SK-N-SH (cell line): ENCODE measurements at regions not wholly inside any gene's neighbourhood (a gene's known extent, or its start where the extent isn't known, plus 50 kb on each side); places are given as distances from the start of the nearest gene placed in this dataset.

ENCODE experiments used
- CTCF ChIA-PET: fragments of 300-600, 350-600 bp; formaldehyde crosslinking; extraction: SDS; loops from one replicate; lab custom pipeline; 2021; lab: Yijun Ruan, JAX
- POLR2A ChIA-PET: fragments of 350-600 bp; sonication (Branson Sonifier 250); formaldehyde crosslinking; extraction: SDS; loops from one replicate; lab custom pipeline; 2020; ENCODE audit warnings: antibody characterized with exemption, inconsistent platforms; lab: Yijun Ruan, JAX
- DNase-seq: peaks from one replicate; pipeline ENCODE4 v3.0.0; 2012
- H2AFZ ChIP-seq: fragments of 200-600 bp; sonication (generic); 2 replicates; pipeline ENCODE4 v1.8.1; 2016; ENCODE audit warnings: antibody characterized with exemption, mild to moderate bottlenecking, low read depth
- H3F3A ChIP-seq: fragments of 200-600 bp; sonication (generic); replicated peaks from 2 replicates; pipeline ENCODE3; 2016; ENCODE audit warnings: antibody characterized with exemption, mild to moderate bottlenecking; ENCODE audit not compliant: insufficient read depth
- H3K27ac ChIP-seq, 2 experiments: fragments of 200-500 bp in 1 of 2; fragments of 200-600 bp in 1 of 2; sonication (Bioruptor generic) in 1 of 2; sonication (generic), shearing (Covaris generic) in 1 of 2; 2 replicates each; pipeline versions ENCODE4 v1.5.1 to v1.6.1; 2014 to 2016; ENCODE audit warnings: low read depth in 2 of 2, inconsistent platforms in 1 of 2, low read length in 1 of 2, mild to moderate bottlenecking in 1 of 2, mixed read lengths in 1 of 2
- H3K27me3 ChIP-seq: fragments of 200-600 bp; sonication (generic), shearing (Covaris generic); 2 replicates; pipeline ENCODE4 v1.6.1; 2016; ENCODE audit warnings: mixed run types; ENCODE audit not compliant: insufficient read depth
- H3K36me3 ChIP-seq, 2 experiments: fragments of 200-500 bp in 1 of 2; fragments of 200-600 bp in 1 of 2; sonication (Bioruptor generic) in 1 of 2; sonication (generic) in 1 of 2; replicated peaks in 1 of 2; 2 replicates each; pipeline versions ENCODE3 to v1.5.1; 2014 to 2016; ENCODE audit warnings: low read length in 1 of 2, mild to moderate bottlenecking in 1 of 2; ENCODE audit not compliant: insufficient read depth in 2 of 2, control insufficient read depth in 1 of 2
- H3K4me1 ChIP-seq, 2 experiments: fragments of 200-500 bp in 1 of 2; fragments of 200-600 bp in 1 of 2; sonication (Bioruptor generic) in 1 of 2; sonication (generic), shearing (Covaris generic) in 1 of 2; 2 replicates each; pipeline versions ENCODE4 v1.5.1 to v1.6.1; 2014 to 2016; ENCODE audit warnings: low read depth in 1 of 2, low read length in 1 of 2, mixed run types in 1 of 2; ENCODE audit not compliant: insufficient read depth in 2 of 2, control insufficient read depth in 1 of 2
- H3K4me2 ChIP-seq: fragments of 200-600 bp; sonication (generic), shearing (Covaris generic); 2 replicates; pipeline ENCODE4 v1.6.1; 2017; ENCODE audit warnings: mixed run types
- H3K4me3 ChIP-seq, 2 experiments: fragments of 200-500 bp in 1 of 2; fragments of 200-600 bp in 1 of 2; sonication (Bioruptor generic) in 1 of 2; sonication (generic), shearing (Covaris generic) in 1 of 2; 2 replicates each; pipeline versions ENCODE4 v1.5.1 to v1.8.1; 2014 to 2016; ENCODE audit warnings: low read depth in 2 of 2, inconsistent platforms in 1 of 2, low read length in 1 of 2, mild to moderate bottlenecking in 1 of 2, mixed read lengths in 1 of 2, moderate library complexity in 1 of 2
- H3K79me2 ChIP-seq: fragments of 200-600 bp; sonication (generic); 2 replicates; pipeline ENCODE4 v1.8.1; 2017; ENCODE audit warnings: mild to moderate bottlenecking; ENCODE audit not compliant: insufficient read depth
- H3K9ac ChIP-seq: fragments of 200-600 bp; sonication (generic); 2 replicates; pipeline ENCODE4 v1.6.1; 2017; ENCODE audit warnings: mixed run types
- H3K9me2 ChIP-seq: fragments of 200-600 bp; sonication (generic); 2 replicates; pipeline ENCODE4 v1.6.1; 2017; ENCODE audit warnings: mixed run types
- H3K9me3 ChIP-seq: fragments of 200-600 bp; sonication (generic); 2 replicates; pipeline ENCODE4 v1.6.1; 2017; ENCODE audit warnings: mixed run types, mild to moderate bottlenecking, moderate library complexity
- H4K20me1 ChIP-seq: fragments of 200-600 bp; sonication (generic); 2 replicates; pipeline ENCODE4 v1.6.1; 2017; ENCODE audit warnings: mild to moderate bottlenecking, mixed run types; ENCODE audit not compliant: insufficient read depth
- CHD2 ChIP-seq: fragments of 150-350 bp; IDR thresholded peaks from 2 replicates; pipeline ENCODE4 v1.6.1; 2018; ENCODE audit warnings: low read length; ENCODE audit not compliant: partially characterized antibody
- ELF1 ChIP-seq: IDR thresholded peaks from 2 replicates; pipeline ENCODE4 v1.4.0; 2012
- EP300 ChIP-seq, 2 experiments: IDR thresholded peaks; 2 replicates each; pipeline versions ENCODE4 v1.4.0 to v1.6.1; 2012; ENCODE audit warnings: borderline replicate concordance in 1 of 2, low read depth in 1 of 2, low read length in 1 of 2
- IRF3 ChIP-seq: fragments of 150-350 bp; IDR thresholded peaks from 2 replicates; pipeline ENCODE4 v1.6.1; 2016; ENCODE audit warnings: mild to moderate bottlenecking, low read depth, low read length
- MXI1 ChIP-seq: IDR thresholded peaks from 2 replicates; pipeline ENCODE4 v1.6.1; 2012; ENCODE audit warnings: mild to moderate bottlenecking, low read depth, low read length, improper control_type of control experiment
- SIN3A ChIP-seq: IDR thresholded peaks from 2 replicates; pipeline ENCODE4 v1.6.1; 2012; ENCODE audit warnings: low read depth, mild to moderate bottlenecking, low read length, moderate library complexity, borderline replicate concordance
- SMC3 ChIP-seq: IDR thresholded peaks from 2 replicates; pipeline ENCODE4 v1.6.1; 2012; ENCODE audit warnings: low read depth, low read length, improper control_type of control experiment
- TCF12 ChIP-seq: IDR thresholded peaks from 2 replicates; pipeline ENCODE4 v1.4.0; 2012
- YY1 ChIP-seq: IDR thresholded peaks from 2 replicates; pipeline ENCODE4 v1.4.0; 2012; ENCODE audit warnings: low read depth, mild to moderate bottlenecking
- WGBS: methylation state at CpG from one replicate; pipeline ENCODE4 v1.1.6; 2017; ENCODE audit warnings: low lambda C conversion rate; 5-methylcytosine and 5-hydroxymethylcytosine counted together

- no peaks in the 10 kb centered on the region for H4K20me1 ChIP-seq
- H3K4me2 ChIP-seq = no peak overlapping the region
- no peaks in the 10 kb centered on the region for H3K79me2 ChIP-seq
- H2AFZ ChIP-seq = no peak overlapping the region
- H3K4me3 ChIP-seq = no peak overlapping the region
- 5% methylated on average over 2 of the region's 2 CpGs for WGBS
- ChIA-PET POLR2A (no interaction called here), CTCF (no interaction called here)
- no peaks in the 10 kb centered on the region for H3K9me3 ChIP-seq
- H3K27me3 ChIP-seq = no peaks in the 10 kb centered on the region
- no peak overlapping the region for H3K9ac ChIP-seq
- no peaks in the 10 kb centered on the region for H3K36me3 ChIP-seq
- no peak for DNase-seq
- no peak overlapping the region for H3K27ac ChIP-seq
- no peaks in the 10 kb centered on the region for H3K4me1 ChIP-seq
- no peak for TF ChIP-seq IRF3
- no peak for TF ChIP-seq CHD2
- no peak for TF ChIP-seq YY1
- H3F3A ChIP-seq = no peaks in the 10 kb centered on the region
- H3K9me2 ChIP-seq = no peaks in the 10 kb centered on the region
These were observed 719.7 kb upstream of the ACVR2A start for GRCh38 chr2:147125145-147125544.

- no peak for TF ChIP-seq YY1
- TF ChIP-seq ELF1 = no peak
- TF ChIP-seq MXI1 = no peak
- no peak for TF ChIP-seq TCF12
- TF ChIP-seq, all 33 proteins: peak for 0
- no peak overlapping the region for H3K27ac ChIP-seq
- 13% methylated on average over 3 of the region's 3 CpGs for WGBS
- POLR2A ChIA-PET = no interaction called here
- H4K20me1 ChIP-seq = no peaks in the 10 kb centered on the region
- no peak for DNase-seq
- H3K4me2 ChIP-seq = no peak overlapping the region
- CTCF ChIA-PET = no interaction called here
- H3K27me3 ChIP-seq = no peaks in the 10 kb centered on the region
- no peaks in the 10 kb centered on the region for H3K36me3 ChIP-seq
- no peaks in the 10 kb centered on the region for H3K9me2 ChIP-seq
- no peaks in the 10 kb centered on the region for H3F3A ChIP-seq
- no peaks in the 10 kb centered on the region for H3K79me2 ChIP-seq
- no peaks in the 10 kb centered on the region for H3K4me1 ChIP-seq
- H3K9me3 ChIP-seq = no peaks in the 10 kb centered on the region
- no peak overlapping the region for H3K9ac ChIP-seq
- no peak overlapping the region for H3K4me3 ChIP-seq
- no peak overlapping the region for H2AFZ ChIP-seq
These were observed 721.9 kb upstream of the ACVR2A start for GRCh38 chr2:147122944-147123343.

GRCh38 chr2:147110962-147111361, 733.9 kb upstream of the ACVR2A start:
- POLR2A ChIA-PET = no interaction called here

More at GRCh38 chr2:147110962-147111361, 733.9 kb upstream of the ACVR2A start:
- H3K4me3 ChIP-seq = no peak overlapping the region
- no peaks in the 10 kb centered on the region for H3K9me3 ChIP-seq
- DNase-seq = no peak
- H2AFZ ChIP-seq = no peak overlapping the region
- no peak overlapping the region for H3K9ac ChIP-seq
- no peaks in the 10 kb centered on the region for H3K4me1 ChIP-seq
- WGBS = 28% methylated on average over 4 of the region's 4 CpGs
- no peaks in the 10 kb centered on the region for H4K20me1 ChIP-seq
- H3K79me2 ChIP-seq = no peaks in the 10 kb centered on the region
- H3K27ac ChIP-seq = no peak overlapping the region
- no peaks in the 10 kb centered on the region for H3K9me2 ChIP-seq
- no peaks in the 10 kb centered on the region for H3K27me3 ChIP-seq
- CTCF ChIA-PET = no interaction called here
- no peak overlapping the region for H3K4me2 ChIP-seq
- no peaks in the 10 kb centered on the region for H3F3A ChIP-seq
- H3K36me3 ChIP-seq = no peaks in the 10 kb centered on the region
- TF ChIP-seq ELF1 = no peak
- no peak for TF ChIP-seq SIN3A
- no peak for TF ChIP-seq SMC3
- TF ChIP-seq EP300 (IDR thresholded peaks at IDR 0.05; ENCODE audit: borderline replicate concordance in 1 of 2, low read depth in 1 of 2, low read length in 1 of 2) = no peak
